HEK293 (cell line): ENCODE measurements at regions not wholly inside any gene's neighbourhood (a gene's known extent, or its start where the extent isn't known, plus 50 kb on each side); places are given as distances from the start of the nearest gene placed in this dataset.

ENCODE experiments used
- CTCF ChIA-PET: fragments of 350-600 bp; formaldehyde crosslinking; extraction: SDS; loops from one replicate; lab custom pipeline; 2021; ENCODE audit warnings: antibody characterized with exemption; lab: Yijun Ruan, JAX
- POLR2A ChIA-PET: fragments of 300-600 bp; formaldehyde crosslinking; extraction: SDS; loops from one replicate; lab custom pipeline; 2020; ENCODE audit warnings: antibody characterized with exemption, inconsistent platforms; lab: Yijun Ruan, JAX
- H3K27ac ChIP-seq: fragments of 200-500 bp; sonication (Bioruptor generic); 2 replicates; pipeline ENCODE4 v1.5.1; 2014; ENCODE audit warnings: low read depth, low read length, control low read depth, inconsistent platforms; ENCODE audit errors: extremely low read depth
- H3K36me3 ChIP-seq, 2 experiments: fragments of 200-500 bp in 1 of 2; sonication (Bioruptor generic) in 1 of 2; 1 replicate in 1 of 2; 2 replicates in 1 of 2; pipeline ENCODE4 v1.5.1; 2014 to 2017; ENCODE audit warnings: inconsistent platforms in 2 of 2, low read length in 2 of 2; ENCODE audit not compliant: control insufficient read depth in 2 of 2, insufficient read depth in 1 of 2
- H3K4me1 ChIP-seq: fragments of 200-500 bp; sonication (Bioruptor generic); 2 replicates; pipeline ENCODE4 v1.5.1; 2014; ENCODE audit warnings: mild to moderate bottlenecking, low read length, inconsistent platforms; ENCODE audit not compliant: control insufficient read depth, insufficient read depth
- H3K4me3 ChIP-seq: 2 replicates; pipeline ENCODE4 v1.5.1; 2011; ENCODE audit warnings: low read depth, mild to moderate bottlenecking, control low read depth, low read length, moderate library complexity
- H3K9me3 ChIP-seq: fragments of 200-500 bp; sonication (Bioruptor generic); 2 replicates; pipeline ENCODE4 v1.5.1; 2014; ENCODE audit warnings: low read depth, low read length, inconsistent platforms; ENCODE audit not compliant: control insufficient read depth, insufficient read depth
- BCL6B ChIP-seq: fragments of 450-650 bp; formaldehyde crosslinking; IDR thresholded peaks from 2 replicates; pipeline ENCODE4 v1.5.1; 2017; ENCODE audit warnings: missing biosample characterization, missing genetic modification characterization
- GLI2 ChIP-seq: fragments of 450-650 bp; formaldehyde crosslinking; IDR thresholded peaks from 2 replicates; pipeline ENCODE4; 2017; ENCODE audit warnings: missing biosample characterization, missing genetic modification characterization, low read depth, borderline replicate concordance
- HIC1 ChIP-seq: fragments of 450-650 bp; formaldehyde crosslinking; IDR thresholded peaks from 2 replicates; pipeline ENCODE4 v1.5.1; 2016; ENCODE audit warnings: missing biosample characterization, missing genetic modification characterization
- MYNN ChIP-seq: fragments of 450-650 bp; formaldehyde crosslinking; IDR thresholded peaks from 2 replicates; pipeline ENCODE4 v1.5.1; 2016; ENCODE audit warnings: missing biosample characterization, missing genetic modification characterization, borderline replicate concordance
- PRDM2 ChIP-seq: fragments of 450-650 bp; formaldehyde crosslinking; IDR thresholded peaks from 2 replicates; pipeline ENCODE4 v1.5.1; 2016; ENCODE audit warnings: missing biosample characterization, missing genetic modification characterization, borderline replicate concordance
- PRDM4 ChIP-seq: fragments of 450-650 bp; formaldehyde crosslinking; IDR thresholded peaks from 2 replicates; pipeline ENCODE4 v1.5.1; 2017; ENCODE audit warnings: missing biosample characterization, missing genetic modification characterization
- TRIM28 ChIP-seq: IDR thresholded peaks from 2 replicates; pipeline ENCODE4 v1.6.1; 2011; ENCODE audit warnings: low read length, control low read depth, borderline replicate concordance
- ZBTB17 ChIP-seq: fragments of 450-650 bp; formaldehyde crosslinking; IDR thresholded peaks from 2 replicates; pipeline ENCODE4 v1.5.1; 2016; ENCODE audit warnings: missing biosample characterization, missing genetic modification characterization
- ZBTB49 ChIP-seq: fragments of 450-650 bp; formaldehyde crosslinking; IDR thresholded peaks from 2 replicates; pipeline ENCODE4 v1.5.1; 2016; ENCODE audit warnings: missing biosample characterization, missing genetic modification characterization, low read depth
- ZNF155 ChIP-seq: fragments of 450-650 bp; formaldehyde crosslinking; IDR thresholded peaks from 2 replicates; pipeline ENCODE4 v1.5.1; 2016; ENCODE audit warnings: missing biosample characterization, missing genetic modification characterization
- ZNF266 ChIP-seq: fragments of 450-650 bp; formaldehyde crosslinking; IDR thresholded peaks from 2 replicates; pipeline ENCODE4 v1.5.1; 2016; ENCODE audit warnings: missing biosample characterization, missing genetic modification characterization, low read depth
- ZNF362 ChIP-seq: fragments of 450-650 bp; formaldehyde crosslinking; IDR thresholded peaks from 2 replicates; pipeline ENCODE4 v1.5.1; 2016; ENCODE audit warnings: missing biosample characterization, missing genetic modification characterization
- ZNF623 ChIP-seq: fragments of 450-650 bp; formaldehyde crosslinking; IDR thresholded peaks from 2 replicates; pipeline ENCODE4 v1.5.1; 2016; ENCODE audit warnings: missing biosample characterization, missing genetic modification characterization
- ZNF624 ChIP-seq: fragments of 450-650 bp; formaldehyde crosslinking; IDR thresholded peaks from 2 replicates; pipeline ENCODE4 v1.5.1; 2017; ENCODE audit warnings: missing biosample characterization, missing genetic modification characterization
- ZNF629 ChIP-seq: fragments of 450-650 bp; formaldehyde crosslinking; IDR thresholded peaks from 2 replicates; pipeline ENCODE4 v1.5.1; 2017; ENCODE audit warnings: missing biosample characterization, missing genetic modification characterization
- ZNF677 ChIP-seq: fragments of 450-650 bp; IDR thresholded peaks from 2 replicates; pipeline ENCODE4 v1.5.0; 2018; ENCODE audit warnings: missing biosample characterization, mild to moderate bottlenecking, missing genetic modification characterization, moderate library complexity
- ZNF692 ChIP-seq: fragments of 450-650 bp; formaldehyde crosslinking; IDR thresholded peaks from 2 replicates; pipeline ENCODE4 v1.5.1; 2016; ENCODE audit warnings: missing biosample characterization, missing genetic modification characterization
- ZNF777 ChIP-seq: fragments of 450-650 bp; formaldehyde crosslinking; IDR thresholded peaks from 2 replicates; pipeline ENCODE4 v1.5.1; 2017; ENCODE audit warnings: missing biosample characterization, missing genetic modification characterization, borderline replicate concordance

- ChIA-PET POLR2A (no interaction called here), CTCF (no interaction called here)
- Histone ChIP-seq H3K27ac (no peak overlapping the region), H3K9me3 (no peaks in the 10 kb centered on the region), H3K4me3 (no peak overlapping the region), H3K36me3 (no peaks in the 10 kb centered on the region), H3K4me1 (no peaks in the 10 kb centered on the region)
- no peak for TF ChIP-seq ZNF623 (tag by site-specific recombination)
- no peak for TF ChIP-seq ZBTB17 (tag by site-specific recombination)
- no peak for TF ChIP-seq ZNF624 (tag by site-specific recombination)
- no peak for TF ChIP-seq TRIM28
- TF ChIP-seq PRDM4 (tag by site-specific recombination) = no peak
- no peak for TF ChIP-seq ZNF777
- TF ChIP-seq ZNF266 = no peak
- no peak for TF ChIP-seq ZNF629 (tag by site-specific recombination)
- TF ChIP-seq MYNN = no peak
- TF ChIP-seq ZNF677 = no peak
- TF ChIP-seq PRDM2 (tag by site-specific recombination) = no peak
- TF ChIP-seq ZNF155 (tag by site-specific recombination) = no peak
- TF ChIP-seq ZNF692 (tag by site-specific recombination) = no peak
- TF ChIP-seq, all 188 proteins: peak for 0
Measured at GRCh38 chr4:66571145-66571695, 900.9 kb upstream of the EPHA5 start.

GRCh38 chr4:66569228-66569627 is 898.9 kb upstream of the EPHA5 start:
- no peak overlapping the region for H3K4me3 ChIP-seq
- no peaks in the 10 kb centered on the region for H3K4me1 ChIP-seq
- H3K36me3 ChIP-seq = no peaks in the 10 kb centered on the region
- TF ChIP-seq ZBTB49 (tag by site-specific recombination) (no peak), BCL6B (tag by site-specific recombination) (no peak), ZNF362 (no peak), HIC1 (tag by site-specific recombination) (no peak), GLI2 (tag by site-specific recombination) (no peak)
- ChIA-PET CTCF (no interaction called here), POLR2A (no interaction called here)
- no peaks in the 10 kb centered on the region for H3K9me3 ChIP-seq
- no peak overlapping the region for H3K27ac ChIP-seq
